ENCODE measurements at regions not wholly inside any gene's neighbourhood (a gene's known extent, or its start where the extent isn't known, plus 50 kb on each side); places are given as distances from the start of the nearest gene placed in this dataset.
"Not testable (repeated sequence)": the region's sequence is repeated elsewhere in the genome, so short reads cannot be mapped to it uniquely, and the experiment has no call there.

DNA sequence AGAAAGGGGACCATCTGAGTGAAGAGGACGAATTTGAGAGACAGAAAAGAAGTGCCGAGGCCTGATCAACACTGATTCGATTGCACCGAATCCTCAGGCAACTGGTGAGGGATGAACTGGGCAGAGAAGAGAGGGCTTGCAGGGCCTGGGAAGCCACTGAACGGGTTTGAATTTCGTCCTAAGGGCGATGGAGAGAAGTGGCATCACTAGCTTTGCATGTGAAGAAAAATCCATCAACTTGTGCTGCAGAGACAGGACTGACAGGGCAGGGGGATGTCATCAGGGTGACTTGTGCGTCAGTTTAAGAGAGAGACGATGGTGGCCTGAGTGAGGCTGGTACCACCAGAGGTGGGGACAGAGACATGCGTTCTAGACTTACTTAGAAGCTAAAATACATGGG lies 73.7 kb upstream of the SLC22A23 start:
- no peaks in the 10 kb centered on the region for H3K27me3 ChIP-seq
- no peak overlapping the region for H3K4me3 ChIP-seq (ENCODE audit: low read depth in 1 of 2, low read length in 1 of 2)
- no peaks in the 10 kb centered on the region for H3K4me1 ChIP-seq (ENCODE audit: control insufficient read depth in 1 of 2, insufficient read depth in 1 of 2, low read depth in 1 of 2, low read length in 1 of 2)
- no peaks in the 10 kb centered on the region for H3K36me3 ChIP-seq
- TF ChIP-seq, protein P1, sequence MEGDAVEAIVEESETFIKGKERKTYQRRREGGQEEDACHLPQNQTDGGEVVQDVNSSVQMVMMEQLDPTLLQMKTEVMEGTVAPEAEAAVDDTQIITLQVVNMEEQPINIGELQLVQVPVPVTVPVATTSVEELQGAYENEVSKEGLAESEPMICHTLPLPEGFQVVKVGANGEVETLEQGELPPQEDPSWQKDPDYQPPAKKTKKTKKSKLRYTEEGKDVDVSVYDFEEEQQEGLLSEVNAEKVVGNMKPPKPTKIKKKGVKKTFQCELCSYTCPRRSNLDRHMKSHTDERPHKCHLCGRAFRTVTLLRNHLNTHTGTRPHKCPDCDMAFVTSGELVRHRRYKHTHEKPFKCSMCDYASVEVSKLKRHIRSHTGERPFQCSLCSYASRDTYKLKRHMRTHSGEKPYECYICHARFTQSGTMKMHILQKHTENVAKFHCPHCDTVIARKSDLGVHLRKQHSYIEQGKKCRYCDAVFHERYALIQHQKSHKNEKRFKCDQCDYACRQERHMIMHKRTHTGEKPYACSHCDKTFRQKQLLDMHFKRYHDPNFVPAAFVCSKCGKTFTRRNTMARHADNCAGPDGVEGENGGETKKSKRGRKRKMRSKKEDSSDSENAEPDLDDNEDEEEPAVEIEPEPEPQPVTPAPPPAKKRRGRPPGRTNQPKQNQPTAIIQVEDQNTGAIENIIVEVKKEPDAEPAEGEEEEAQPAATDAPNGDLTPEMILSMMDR (IDR thresholded peaks at IDR 0.05), result no peak
- H3K9me3 ChIP-seq, result no peaks in the 10 kb centered on the region
- no peak overlapping the region for H3K27ac ChIP-seq

DNA sequence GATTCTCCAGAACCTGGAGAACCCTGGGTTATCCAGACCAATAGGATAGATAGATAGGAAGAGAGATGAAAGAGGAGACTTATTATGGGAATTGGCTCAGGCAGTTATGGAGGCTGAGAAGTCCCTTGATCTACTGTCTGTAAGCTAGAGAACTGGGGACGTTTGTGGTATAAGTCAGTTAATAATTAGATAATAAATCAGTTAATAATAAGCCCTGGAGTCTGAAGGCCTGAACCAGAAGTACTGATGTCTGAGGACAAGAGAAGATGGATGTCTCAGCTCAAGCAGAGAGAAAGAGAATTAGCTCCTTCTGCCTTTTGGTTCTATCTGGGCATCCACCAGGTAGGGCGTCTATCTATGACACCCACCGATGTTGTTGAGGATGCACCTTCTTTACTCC lies 72.9 kb upstream of the SLC22A23 start:
- H3K9me3 ChIP-seq, result no peaks in the 10 kb centered on the region
- H3K4me3 ChIP-seq (ENCODE audit: low read depth in 1 of 2, low read length in 1 of 2), result no peak overlapping the region
- no peaks in the 10 kb centered on the region for H3K36me3 ChIP-seq
- H3K27ac ChIP-seq, result no peak overlapping the region
- no peaks in the 10 kb centered on the region for H3K4me1 ChIP-seq (ENCODE audit: control insufficient read depth in 1 of 2, insufficient read depth in 1 of 2, low read depth in 1 of 2, low read length in 1 of 2)
- H3K27me3 ChIP-seq, result no peaks in the 10 kb centered on the region
- TF ChIP-seq, protein P1 (IDR thresholded peaks at IDR 0.05), result no peak

DNA sequence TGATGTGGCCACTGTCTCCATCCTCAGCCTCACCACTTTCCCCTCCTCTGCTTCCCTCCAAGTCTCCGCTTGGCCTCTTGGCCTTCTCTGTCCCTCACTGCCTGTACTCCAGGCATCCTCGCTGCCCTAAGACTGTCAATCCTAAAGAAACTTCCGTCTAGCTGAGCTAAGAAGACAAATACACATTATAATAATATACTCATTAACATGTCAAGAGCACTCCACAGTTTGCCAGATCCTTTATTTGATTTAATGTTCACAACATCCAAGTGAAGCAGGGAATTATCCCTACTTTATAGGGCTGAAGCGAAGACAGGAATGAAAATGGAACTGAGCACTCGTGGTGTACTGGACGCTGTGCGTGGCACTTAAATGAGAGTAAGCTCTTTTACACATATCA lies 72.4 kb upstream of the SLC22A23 start:
- H3K27ac ChIP-seq, result no peak overlapping the region
- no peaks in the 10 kb centered on the region for H3K36me3 ChIP-seq
- no peak overlapping the region for H3K4me3 ChIP-seq (ENCODE audit: low read depth in 1 of 2, low read length in 1 of 2)
- H3K4me1 ChIP-seq (ENCODE audit: control insufficient read depth in 1 of 2, insufficient read depth in 1 of 2, low read depth in 1 of 2, low read length in 1 of 2), result no peaks in the 10 kb centered on the region
- H3K9me3 ChIP-seq, result no peaks in the 10 kb centered on the region
- H3K27me3 ChIP-seq, result no peaks in the 10 kb centered on the region
- TF ChIP-seq, protein P1 (IDR thresholded peaks at IDR 0.05), result no peak

DNA sequence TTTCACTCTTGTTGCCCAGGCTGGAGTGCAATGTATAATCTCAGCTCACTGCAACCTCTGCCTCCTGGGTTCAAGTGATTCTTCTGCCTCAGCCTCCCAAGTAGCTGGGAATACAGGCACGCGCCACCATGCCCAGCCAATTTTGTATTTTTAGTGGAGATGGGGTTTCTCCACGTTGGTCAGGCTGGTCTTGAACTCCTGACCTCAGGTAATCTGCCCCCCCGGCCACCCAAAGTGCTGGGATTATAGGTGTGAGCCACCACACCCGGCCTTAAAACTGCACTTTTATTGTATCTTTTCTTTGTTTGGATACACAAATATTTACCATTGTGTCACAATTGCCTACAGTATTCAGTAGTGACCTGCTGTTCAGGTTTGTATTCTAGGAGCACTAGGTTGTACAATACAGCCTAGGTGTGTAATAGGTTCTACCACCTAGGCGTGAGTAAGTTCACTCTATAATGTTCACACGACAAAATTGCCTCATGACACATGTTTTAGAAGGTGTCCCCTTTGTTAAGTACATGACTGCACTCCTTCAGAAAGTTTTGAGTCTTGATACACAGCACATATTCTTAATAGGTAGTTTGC lies 71.3 kb upstream of the SLC22A23 start:
- H3K27ac ChIP-seq; H3K9me3 ChIP-seq; H3K4me3 ChIP-seq (ENCODE audit: low read depth in 1 of 2, low read length in 1 of 2); H3K4me1 ChIP-seq (ENCODE audit: control insufficient read depth in 1 of 2, insufficient read depth in 1 of 2, low read depth in 1 of 2, low read length in 1 of 2); H3K27me3 ChIP-seq; H3K36me3 ChIP-seq: not testable (repeated sequence)

DNA sequence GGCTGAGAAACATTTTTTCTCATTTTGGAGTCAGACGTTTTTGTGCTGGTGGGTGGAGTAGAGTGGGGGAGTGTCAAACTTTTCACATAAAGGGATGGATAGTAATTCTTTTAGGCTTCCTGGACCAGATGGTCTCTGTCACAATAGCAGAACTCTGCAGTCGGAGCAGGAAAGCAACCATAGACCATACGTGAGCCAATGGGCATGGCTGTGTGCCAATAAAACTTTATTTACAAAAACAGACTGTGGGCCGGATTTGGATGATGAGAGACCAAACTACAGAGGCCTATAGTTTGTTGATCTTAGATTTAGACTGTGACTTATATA lies 70.8 kb upstream of the SLC22A23 start:
- TF ChIP-seq, protein P1 (IDR thresholded peaks at IDR 0.05), result no peak
- Histone ChIP-seq H3K36me3 (no peaks in the 10 kb centered on the region), H3K27me3 (no peaks in the 10 kb centered on the region), H3K4me3 (ENCODE audit: low read depth in 1 of 2, low read length in 1 of 2) (no peak overlapping the region), H3K27ac (no peak overlapping the region), H3K4me1 (ENCODE audit: control insufficient read depth in 1 of 2, insufficient read depth in 1 of 2, low read depth in 1 of 2, low read length in 1 of 2) (no peaks in the 10 kb centered on the region), H3K9me3 (no peaks in the 10 kb centered on the region)

DNA sequence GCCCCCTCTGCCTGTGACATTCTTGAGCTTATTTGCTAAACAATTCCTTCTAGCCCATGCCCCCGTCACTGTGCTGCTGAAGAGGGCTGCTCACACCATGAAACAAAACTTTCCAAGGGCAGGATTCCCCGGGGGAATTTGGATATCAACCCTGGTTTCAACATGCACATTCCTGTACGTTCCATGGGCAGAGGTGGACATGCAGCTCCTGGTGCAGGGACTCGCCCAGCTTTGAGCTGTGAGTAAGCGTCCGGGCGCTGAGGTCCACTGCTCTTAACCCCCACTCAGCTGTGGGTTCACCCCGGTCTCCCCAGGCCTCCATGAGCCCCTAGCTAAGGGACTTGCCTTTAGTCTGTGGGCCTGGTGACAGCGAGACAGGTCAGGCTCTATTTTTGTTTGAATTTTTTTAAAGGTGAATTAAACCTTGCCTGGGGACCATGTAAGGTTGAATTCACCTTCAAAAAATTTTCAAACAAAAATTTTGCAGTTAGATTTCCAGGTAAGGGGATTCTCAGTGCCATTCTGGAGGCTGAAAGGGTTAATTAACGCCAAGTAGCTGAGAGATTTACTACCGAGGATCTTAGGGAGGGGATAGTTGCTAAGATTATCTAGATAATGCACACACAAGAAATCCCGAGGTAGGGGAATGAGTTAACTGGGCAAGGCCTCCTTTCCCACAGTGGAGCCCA lies 70.3 kb upstream of the SLC22A23 start:
- Histone ChIP-seq H3K4me3 (ENCODE audit: low read depth in 1 of 2, low read length in 1 of 2) (no peak overlapping the region), H3K4me1 (ENCODE audit: control insufficient read depth in 1 of 2, insufficient read depth in 1 of 2, low read depth in 1 of 2, low read length in 1 of 2) (no peaks in the 10 kb centered on the region), H3K27me3 (no peaks in the 10 kb centered on the region), H3K9me3 (no peaks in the 10 kb centered on the region), H3K36me3 (no peaks in the 10 kb centered on the region), H3K27ac (no peak overlapping the region)
- TF ChIP-seq, protein P1 (IDR thresholded peaks at IDR 0.05), result no peak

All from neutrophil (primary cell).